A549 (cell line): ENCODE measurements at regions not wholly inside any gene's neighbourhood (a gene's known extent, or its start where the extent isn't known, plus 50 kb on each side); places are given as distances from the start of the nearest gene placed in this dataset.
A peak's percentile ranks its signal among the peaks of the same experiment; 100 is the strongest.

Source experiments
- ATAC-seq, 2 experiments: fragments of 200-7000 bp in 1 of 2; fragments of >200 bp in 1 of 2; cut with Nextera tagmentation in 1 of 2; cut with Tn5 transposase in 1 of 2; 3 replicates each; pipeline versions ENCODE4 v1.8.0 to v1.9.1; 2018 to 2020; ENCODE audit warnings: mild to moderate bottlenecking in 1 of 2, moderate library complexity in 1 of 2
- CTCF ChIA-PET: fragments of 300-600 bp; sonication (Branson Sonifier 250); formaldehyde crosslinking; extraction: SDS; loops from one replicate; lab custom pipeline; 2021; ENCODE audit warnings: antibody characterized with exemption, inconsistent platforms; lab: Yijun Ruan, JAX
- POLR2A ChIA-PET: fragments of 350-600 bp; formaldehyde crosslinking; extraction: SDS; loops from one replicate; lab custom pipeline; 2021; ENCODE audit warnings: antibody characterized with exemption, inconsistent platforms; lab: Yijun Ruan, JAX
- DNase-seq, 2 experiments: peaks; one replicate each; pipeline versions ENCODE4 v3.0.0 to v3.0.0-alpha.2; 2011 to 2016; ENCODE audit warnings: low read depth in 1 of 2, low spot score in 1 of 2
- FAIRE-seq: peaks from 2 replicates; lab custom pipeline; 2011; peaks lifted over from hg19 to GRCh38; lab: Jason Lieb, UNC
- H3K27ac ChIP-seq, 2 experiments: fragments of >200 bp; sonication (Bioruptor Twin); formaldehyde crosslinking; 3 replicates each; pipeline ENCODE4 v1.5.1; 2016 to 2017
- H3K4me1 ChIP-seq: fragments of >200 bp; sonication (Bioruptor Twin); formaldehyde crosslinking; 3 replicates; pipeline ENCODE4 v1.6.1; 2016
- H3K4me2 ChIP-seq: fragments of >200 bp; sonication (Bioruptor Twin); formaldehyde crosslinking; 3 replicates; pipeline ENCODE4 v1.6.1; 2016
- H3K4me3 ChIP-seq: fragments of >200 bp; sonication (Bioruptor Twin); formaldehyde crosslinking; 3 replicates; pipeline ENCODE4 v1.5.1; 2016
- H3K9me3 ChIP-seq: fragments of >200 bp; sonication (Bioruptor Twin); formaldehyde crosslinking; 3 replicates; pipeline ENCODE4 v1.6.1; 2016
- ATOH8 ChIP-seq: fragments of 250-450 bp; sonication (Bioruptor Pico); IDR thresholded peaks from 2 replicates; pipeline ENCODE4 v1.5.0; 2020; ENCODE audit warnings: low read depth, mild to moderate bottlenecking, moderate library complexity
- BCL3 ChIP-seq: fragments of >200 bp; sonication (Bioruptor Twin); formaldehyde crosslinking; IDR thresholded peaks from 3 replicates; pipeline ENCODE4 v1.6.1; 2016
- BHLHE40 ChIP-seq: IDR thresholded peaks from 2 replicates; pipeline ENCODE4 v1.6.1; 2012; ENCODE audit warnings: low read depth, low read length, inconsistent platforms
- CBX2 ChIP-seq: fragments of 200-600 bp; sonication (generic); IDR thresholded peaks from 2 replicates; pipeline ENCODE4 v1.6.1; 2016; ENCODE audit warnings: low read depth, mild to moderate bottlenecking, borderline replicate concordance
- CHD2 ChIP-seq: fragments of 150-350 bp; IDR thresholded peaks from 2 replicates; pipeline ENCODE4 v1.6.1; 2014; ENCODE audit warnings: low read length; ENCODE audit not compliant: partially characterized antibody
- CTCF ChIP-seq: fragments of >200 bp; sonication (Bioruptor Twin); formaldehyde crosslinking; IDR thresholded peaks from 3 replicates; pipeline ENCODE4 v1.5.1; 2016
- E2F6 ChIP-seq: IDR thresholded peaks from 2 replicates; pipeline ENCODE4 v1.6.1; 2012; ENCODE audit warnings: low read depth, borderline replicate concordance
- EHF ChIP-seq: fragments of 250-450 bp; sonication (Bioruptor Pico); IDR thresholded peaks from 2 replicates; pipeline ENCODE4 v1.5.0; 2020; ENCODE audit warnings: mild to moderate bottlenecking
- EP300 ChIP-seq, 2 experiments: fragments of >200 bp; sonication (Bioruptor Twin); formaldehyde crosslinking; IDR thresholded peaks; 2 replicates in 1 of 2; 3 replicates in 1 of 2; pipeline ENCODE4 v1.6.1; 2016 to 2017
- FOSL2 ChIP-seq, 2 experiments: fragments of 450-650 bp in 1 of 2; fragments of >200 bp in 1 of 2; sonication (Bioruptor Twin) in 1 of 2; formaldehyde crosslinking; IDR thresholded peaks; 2 replicates each; pipeline versions ENCODE4 v1.5.0 to v1.6.1; 2016 to 2020; ENCODE audit warnings: mild to moderate bottlenecking in 1 of 2, moderate library complexity in 1 of 2
- FOXS1 ChIP-seq: fragments of 250-450 bp; sonication (Bioruptor Pico); IDR thresholded peaks from 2 replicates; pipeline ENCODE4 v1.5.0; 2020; ENCODE audit warnings: mild to moderate bottlenecking, moderate library complexity
- HMGXB4 ChIP-seq: fragments of 250-450 bp; sonication (Bioruptor Pico); IDR thresholded peaks from 2 replicates; pipeline ENCODE4 v1.5.0; 2021; ENCODE audit warnings: mild to moderate bottlenecking, moderate library complexity, borderline replicate concordance
- HOXA7 ChIP-seq: fragments of 250-450 bp; sonication (Bioruptor Pico); IDR thresholded peaks from 2 replicates; pipeline ENCODE4 v1.5.0; 2020; ENCODE audit warnings: mild to moderate bottlenecking, moderate library complexity
- HOXB5 ChIP-seq: fragments of 250-450 bp; sonication (Bioruptor Pico); IDR thresholded peaks from 2 replicates; pipeline ENCODE4 v1.5.0; 2020; ENCODE audit warnings: mild to moderate bottlenecking, moderate library complexity
- JUN ChIP-seq, 2 experiments: fragments of >200 bp; sonication (Bioruptor Twin); formaldehyde crosslinking; IDR thresholded peaks; 2 replicates in 1 of 2; 3 replicates in 1 of 2; pipeline ENCODE4 v1.6.1; 2016 to 2017
- JUNB ChIP-seq: fragments of >200 bp; sonication (Bioruptor Twin); formaldehyde crosslinking; IDR thresholded peaks from 2 replicates; pipeline ENCODE4 v1.6.1; 2016
- KDM1A ChIP-seq: fragments of 200-600 bp; sonication (generic); IDR thresholded peaks from 2 replicates; pipeline ENCODE4 v1.6.1; 2016; ENCODE audit warnings: low read depth, mild to moderate bottlenecking
- KDM5A ChIP-seq: fragments of 200-600 bp; sonication (generic); IDR thresholded peaks from 2 replicates; pipeline ENCODE4 v1.6.1; 2016; ENCODE audit warnings: antibody characterized with exemption, mild to moderate bottlenecking
- MYC ChIP-seq: IDR thresholded peaks from 2 replicates; pipeline ENCODE4 v1.6.1; 2012; ENCODE audit warnings: mild to moderate bottlenecking, inconsistent platforms, low read length, improper control_type of control experiment, borderline replicate concordance
- NFE2L2 ChIP-seq: fragments of 150-350 bp; conservative IDR thresholded peaks from 2 replicates; pipeline ENCODE4 v1.6.1; 2014; ENCODE audit warnings: low read length
- NPAS2 ChIP-seq: fragments of 250-450 bp; sonication (Bioruptor Pico); IDR thresholded peaks from 2 replicates; pipeline ENCODE4 v1.8.0; 2022; ENCODE audit warnings: mild to moderate bottlenecking, moderate library complexity, borderline replicate concordance
- POLR2AphosphoS2 ChIP-seq: conservative IDR thresholded peaks from 2 replicates; pipeline ENCODE4 v1.6.1; 2012; ENCODE audit warnings: low read length, improper control_type of control experiment, inconsistent platforms
- RAD21 ChIP-seq, 2 experiments: fragments of >200 bp in 1 of 2; sonication (Bioruptor Twin) in 1 of 2; formaldehyde crosslinking in 1 of 2; IDR thresholded peaks in 1 of 2; conservative IDR thresholded peaks in 1 of 2; 2 replicates in 1 of 2; 3 replicates in 1 of 2; pipeline ENCODE4 v1.6.1; 2012 to 2018; ENCODE audit warnings: inconsistent platforms in 1 of 2
- RCOR1 ChIP-seq: fragments of 150-350 bp; IDR thresholded peaks from 2 replicates; pipeline ENCODE4 v1.6.1; 2014; ENCODE audit warnings: antibody characterized with exemption, low read length, low read depth
- REST ChIP-seq: fragments of 200-600 bp; sonication (generic); IDR thresholded peaks from 2 replicates; pipeline ENCODE4 v1.6.1; 2016; ENCODE audit warnings: antibody characterized with exemption, mild to moderate bottlenecking, moderate library complexity
- SMC3 ChIP-seq: fragments of >200 bp; sonication (Bioruptor Twin); formaldehyde crosslinking; IDR thresholded peaks from 3 replicates; pipeline ENCODE4 v1.6.1; 2018; ENCODE audit warnings: inconsistent platforms
- TFCP2L1 ChIP-seq: fragments of 250-450 bp; sonication (Bioruptor Pico); IDR thresholded peaks from 2 replicates; pipeline ENCODE4 v1.5.0; 2021; ENCODE audit warnings: mild to moderate bottlenecking
- TP53 ChIP-seq: fragments of 250-450 bp; sonication (Bioruptor Pico); IDR thresholded peaks from 2 replicates; pipeline ENCODE4 v1.5.0; 2021; ENCODE audit warnings: mild to moderate bottlenecking, moderate library complexity
- ZC3H11A ChIP-seq: fragments of 450-650 bp; IDR thresholded peaks from 2 replicates; pipeline ENCODE4 v1.6.1; 2014; ENCODE audit warnings: antibody characterized with exemption, mild to moderate bottlenecking
- WGBS: methylation state at CpG from one replicate; pipeline ENCODE4 v1.1.6; 2017; ENCODE audit errors: missing lambda C conversion rate; 5-methylcytosine and 5-hydroxymethylcytosine counted together

- TF ChIP-seq ATOH8 (CRISPR knock-in tag) (no peak; the same call in 1 of the 2 replicates), JUN (IDR thresholded peaks at IDR 0.05) (peak; percentile 90 to 95; a peak in 4 of 5 replicates), JUNB (peak; percentile 86), RAD21 (conservative IDR thresholded peaks at IDR 0.05 in 1 of 2, IDR thresholded peaks at IDR 0.05 in 1 of 2) (peak; percentile 39 to 62), EHF (no peak), SMC3 (peak; percentile 56), CHD2 (no peak), FOXS1 (CRISPR knock-in tag) (no peak), MYC (no peak), TFCP2L1 (CRISPR knock-in tag) (no peak), BCL3 (peak; percentile 85; the same call in 2 of the 3 replicates), REST (no peak), RCOR1 (no peak), E2F6 (no peak), POLR2AphosphoS2 (no peak), HMGXB4 (CRISPR knock-in tag) (no peak), NPAS2 (CRISPR knock-in tag) (no peak), BHLHE40 (no peak)
Observed at GRCh38 chr13:44306371-44307192, 67.0 kb upstream of the SERP2 start (continued).

- no peak for FAIRE-seq
- POLR2A ChIA-PET: interaction anchor here (1.3 to 2.6 kb wide), 5 partner anchors 61 to 148 kb away, joined by 4 to 80 read pairs (median 8); no protein-coding TSS in a partner anchor
- TF ChIP-seq KDM1A: no peak
- no peak for TF ChIP-seq JUNB
- no peak for TF ChIP-seq HOXA7
- no peak for TF ChIP-seq NFE2L2
- no peak for TF ChIP-seq EP300 (IDR thresholded peaks at IDR 0.05)
- no peak for TF ChIP-seq RAD21 (conservative IDR thresholded peaks at IDR 0.05 in 1 of 2, IDR thresholded peaks at IDR 0.05 in 1 of 2)
- TF ChIP-seq FOSL2 (IDR thresholded peaks at IDR 0.05): no peak
- TF ChIP-seq FOSL2 (CRISPR knock-in tag; IDR thresholded peaks at IDR 0.05): no peak
- TF ChIP-seq TP53 (CRISPR knock-in tag): no peak
- no peak for TF ChIP-seq KDM5A
- no peak for TF ChIP-seq HOXB5 (CRISPR knock-in tag)
- TF ChIP-seq ZC3H11A: no peak
- TF ChIP-seq CTCF: no peak
- no peak for TF ChIP-seq CBX2
Observed at GRCh38 chr13:44307255-44307654, 66.4 kb upstream of the SERP2 start.

More at GRCh38 chr13:44307255-44307654, 66.4 kb upstream of the SERP2 start:
- ATAC-seq (no peak), DNase-seq (peak in 1 of 2 experiments; percentile 27)
- peak overlapping the region; percentile 93 to 97 for H3K27ac ChIP-seq
- CTCF ChIA-PET: interaction anchor here (0.7 to 2.0 kb wide), 3 partner anchors 75 to 399 kb away, joined by 3 to 6 read pairs (median 4); no protein-coding TSS in a partner anchor
- peaks cover 81% of the 10 kb centered on the region for H3K4me1 ChIP-seq
- 10% methylated on average over 4 of the region's 4 CpGs for WGBS
- H3K4me3 ChIP-seq: no peak overlapping the region
- no peaks in the 10 kb centered on the region for H3K9me3 ChIP-seq
- peak overlapping the region; percentile 83 for H3K4me2 ChIP-seq
